ENCODE measurements at regions not wholly inside any gene's neighbourhood (a gene's known extent, or its start where the extent isn't known, plus 50 kb on each side); places are given as distances from the start of the nearest gene placed in this dataset.

DNA sequence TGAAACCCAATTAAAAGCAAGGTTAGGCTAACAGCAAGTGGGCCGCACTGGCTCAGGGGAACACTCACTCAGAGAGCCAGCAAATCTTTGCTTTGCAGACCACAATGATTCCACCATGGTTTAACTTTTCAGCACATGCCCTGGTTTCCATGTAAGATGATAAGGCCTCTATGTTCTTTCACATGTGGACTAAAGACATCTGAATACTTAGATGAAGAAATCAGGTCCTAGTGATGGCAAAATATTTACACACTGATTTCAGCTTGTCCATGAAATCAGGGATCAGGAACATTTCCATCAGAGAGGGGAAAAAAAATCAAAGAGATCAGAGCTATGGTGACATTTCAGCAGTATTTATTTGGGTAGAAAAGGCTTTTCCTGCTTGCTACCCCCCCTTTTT is 258.2 kb upstream of the IRX5 start:
- no peak for DNase-seq

DNA sequence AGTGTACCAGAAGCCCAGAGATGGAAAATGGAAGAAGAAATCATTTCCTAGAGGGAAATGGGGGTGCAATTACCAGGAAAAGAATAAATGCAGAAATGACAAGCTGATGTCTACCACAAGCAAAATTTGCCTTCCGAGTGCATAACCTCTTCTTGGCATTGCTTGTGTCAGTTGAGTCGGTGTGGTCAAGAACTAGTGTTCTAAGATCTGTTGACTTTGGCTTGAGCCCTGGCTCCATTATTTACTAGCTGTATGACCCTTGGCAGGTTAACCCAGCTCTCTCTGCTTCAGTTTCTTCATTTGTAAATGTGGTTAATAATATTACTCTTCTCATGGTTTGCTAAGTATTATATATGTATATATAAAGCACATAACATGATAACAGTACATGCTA is 273.0 kb upstream of the IRX5 start:
- DNase-seq, result no peak

DNA sequence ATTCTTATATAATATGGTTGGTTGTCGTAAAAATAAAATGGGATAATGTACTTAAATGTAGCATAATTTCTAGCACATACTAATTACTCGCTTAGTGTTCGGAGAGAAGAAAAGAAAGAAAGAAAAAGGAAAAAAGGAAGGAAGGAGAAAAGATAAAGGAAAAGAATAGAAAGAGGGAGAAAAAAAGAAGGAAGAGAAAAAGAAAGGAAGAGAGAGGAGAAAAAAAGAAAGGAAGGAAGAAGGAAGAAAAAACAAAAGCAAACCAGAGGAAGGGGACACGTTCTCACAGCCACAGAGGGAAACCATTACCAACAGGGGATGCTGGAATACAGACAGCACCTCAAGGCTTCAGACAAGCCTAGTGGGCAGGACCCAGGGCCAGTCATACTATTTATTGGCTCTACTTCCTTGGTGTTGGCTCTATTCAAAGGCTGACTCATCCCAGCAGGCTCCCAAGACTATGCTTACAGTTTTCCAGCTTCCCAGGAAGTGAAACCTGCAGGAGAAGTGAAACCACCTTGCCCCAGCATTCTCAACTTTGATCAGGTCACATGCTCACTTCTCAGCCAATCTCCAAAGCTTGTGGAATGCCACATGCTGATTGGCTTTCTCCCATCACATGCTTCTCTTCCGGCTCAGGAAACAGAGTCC is 273.5 kb upstream of the IRX5 start:
- DNase-seq, result no peak

DNA sequence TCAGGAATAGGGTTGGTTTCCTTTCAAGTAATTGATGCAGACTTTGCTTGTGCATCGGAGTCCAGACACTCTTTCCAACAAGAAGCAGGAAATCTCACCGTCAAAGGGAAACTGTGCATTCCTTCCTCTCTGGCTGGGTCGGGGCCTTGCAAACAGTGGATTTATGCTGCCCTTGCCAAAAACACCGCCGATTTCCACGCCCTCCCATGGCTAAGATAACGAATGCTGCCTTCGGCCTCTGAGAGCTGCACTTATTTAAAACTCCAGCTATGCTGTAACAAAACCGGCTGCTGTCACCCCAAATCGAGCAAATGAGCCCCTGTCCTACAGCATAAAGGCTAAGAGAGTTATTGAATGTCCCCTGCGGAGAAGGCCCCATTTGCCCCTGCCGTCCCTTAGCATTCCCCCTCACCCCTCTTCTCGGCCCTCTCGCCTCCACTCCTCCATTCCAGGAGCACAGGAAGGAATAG is 275.5 kb upstream of the IRX5 start:
- no peak for DNase-seq

DNA sequence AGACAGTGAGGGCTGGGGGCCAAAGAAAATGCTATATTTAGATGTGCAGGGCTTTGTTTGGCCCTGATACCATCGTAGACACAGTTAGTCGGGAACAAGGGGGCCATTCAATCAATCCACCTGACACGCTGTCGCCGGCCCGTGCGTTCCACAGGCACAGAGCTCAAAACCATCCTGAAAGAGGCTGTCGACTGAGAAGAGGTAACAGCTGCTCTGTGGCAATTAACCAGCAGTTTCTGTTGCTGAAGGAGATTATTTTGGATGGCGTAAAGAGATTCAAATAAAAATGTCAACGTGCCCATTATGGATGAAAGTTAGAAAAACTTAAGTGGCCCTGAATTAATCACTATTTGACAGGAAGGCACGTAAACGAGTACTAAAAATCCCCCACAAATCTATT is 276.2 kb upstream of the IRX5 start:
- no peak for DNase-seq

DNA sequence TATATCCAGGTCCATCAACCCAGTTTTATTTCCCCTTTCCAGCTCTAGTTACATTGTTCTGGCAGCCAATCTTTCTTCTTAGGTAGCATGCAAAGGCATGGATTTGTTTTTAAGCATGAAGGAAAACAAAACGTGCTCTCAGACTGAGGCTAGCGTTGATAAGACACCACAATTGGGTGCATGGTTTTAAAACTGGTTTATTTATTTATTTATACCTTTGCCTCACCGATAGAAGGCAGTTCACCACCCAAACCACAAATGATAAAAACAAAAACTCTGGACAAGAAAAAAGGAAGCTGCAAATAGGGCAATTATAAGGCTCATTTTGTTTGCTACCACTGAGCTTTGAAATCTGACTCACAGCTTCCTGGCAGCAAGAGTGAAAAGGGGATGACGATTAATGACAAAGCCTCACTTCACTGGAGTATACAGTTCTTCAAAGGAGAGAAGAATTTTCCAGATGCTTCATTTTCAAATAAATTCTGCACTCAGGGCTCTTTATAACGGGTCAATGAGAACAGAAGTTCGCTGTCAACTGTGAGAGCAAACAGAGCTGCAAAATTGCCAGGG is 278.4 kb upstream of the IRX5 start:
- no peak for DNase-seq

DNA sequence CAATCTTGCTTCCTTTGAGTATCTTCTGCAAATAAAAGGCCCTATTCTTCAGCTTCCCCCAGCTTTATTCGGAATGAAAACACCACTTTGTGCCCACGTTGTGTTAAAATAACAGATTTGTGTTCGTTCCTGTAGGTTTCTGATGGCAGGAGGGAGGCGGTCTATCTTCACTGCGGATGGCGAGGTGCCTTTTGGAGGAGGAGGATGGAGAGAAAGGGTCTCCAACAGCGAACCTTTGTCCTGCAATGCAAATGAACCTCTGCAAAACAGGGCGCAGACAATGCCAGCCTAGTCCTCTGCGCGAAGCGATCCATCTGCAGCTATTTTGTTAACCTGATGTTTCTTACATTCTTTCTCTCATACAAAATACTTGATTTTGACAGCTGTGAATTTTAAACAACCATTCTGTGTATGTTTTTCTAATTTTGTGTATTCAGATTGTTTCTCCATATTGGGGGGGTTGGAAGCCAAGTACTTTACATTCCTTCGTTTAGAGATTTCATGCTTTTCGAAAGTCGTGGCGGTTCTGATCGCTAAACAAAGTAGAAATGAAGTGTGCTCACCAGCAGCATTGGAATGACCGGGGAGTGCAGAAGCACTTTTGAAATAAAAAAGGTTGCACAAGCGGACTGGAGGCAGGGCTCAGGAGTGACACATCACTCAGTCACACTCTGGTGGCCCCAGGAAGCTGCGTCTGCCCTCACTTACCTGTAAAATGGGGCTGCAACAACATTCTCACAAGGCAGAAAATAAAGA is 279.0 kb upstream of the IRX5 start:
- DNase-seq, result no peak

DNA sequence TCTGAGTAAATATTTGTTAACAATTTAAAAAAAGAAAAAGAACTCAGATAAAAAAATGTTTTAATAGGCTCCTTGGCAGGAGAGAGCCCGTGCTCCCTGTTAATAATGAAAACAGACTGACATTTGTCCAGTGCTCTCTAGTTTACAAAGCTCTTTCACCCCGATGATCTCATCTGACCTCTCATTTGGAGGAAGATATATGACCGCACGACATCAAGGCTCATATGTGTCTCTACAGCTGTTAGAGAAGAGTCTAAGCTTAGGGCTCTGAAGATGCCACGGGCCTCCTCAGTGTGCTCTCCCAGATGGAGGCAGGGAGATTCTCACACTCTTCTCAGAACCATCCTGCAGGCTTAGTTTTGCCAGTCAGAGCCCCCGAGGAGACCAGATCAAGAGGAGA is 280.8 kb upstream of the IRX5 start:
- DNase-seq, result no peak

DNA sequence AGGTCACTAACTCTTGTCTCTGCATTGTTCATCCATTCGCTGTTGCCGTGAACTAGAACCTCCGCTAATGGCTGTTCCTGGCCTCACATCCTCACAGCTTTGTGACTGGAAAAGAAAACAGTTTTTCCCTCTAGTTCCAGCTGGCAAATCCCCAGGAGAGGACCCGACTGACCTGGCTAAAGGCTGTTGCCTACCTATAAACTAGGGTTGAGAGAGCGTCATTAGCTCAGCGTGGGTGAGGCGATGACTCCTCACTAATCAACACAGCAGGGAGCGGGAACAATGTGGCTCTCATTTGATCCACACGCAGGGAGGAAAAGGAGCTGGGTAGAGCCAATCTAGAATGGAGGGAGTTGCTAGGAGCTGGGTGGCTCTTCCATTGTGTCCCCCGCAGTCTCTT is 282.1 kb upstream of the IRX5 start:
- no peak for DNase-seq

DNA sequence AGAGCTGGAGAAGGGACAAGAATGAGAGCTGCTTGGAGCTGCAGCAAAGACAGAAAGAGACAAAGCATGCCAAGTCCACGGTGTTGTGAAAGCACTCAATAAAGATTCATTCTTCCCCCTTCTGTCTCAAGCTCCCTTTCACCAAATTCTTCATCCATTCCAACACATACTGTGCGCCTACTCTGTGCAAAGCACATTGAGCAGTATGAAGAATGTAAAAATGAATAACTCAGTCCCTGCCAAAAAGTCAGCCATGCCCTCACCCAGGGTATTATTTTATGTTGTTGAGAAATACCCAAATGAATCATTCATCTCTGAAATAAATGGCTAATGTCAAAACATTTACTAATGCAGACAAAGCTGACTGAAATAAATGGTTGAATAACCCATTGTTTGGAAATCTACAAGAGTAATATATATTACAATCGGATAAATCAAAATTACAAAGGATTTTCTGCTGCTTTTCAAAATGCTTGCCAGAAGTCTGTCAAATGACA is 282.9 kb upstream of the IRX5 start:
- DNase-seq, result no peak

DNA sequence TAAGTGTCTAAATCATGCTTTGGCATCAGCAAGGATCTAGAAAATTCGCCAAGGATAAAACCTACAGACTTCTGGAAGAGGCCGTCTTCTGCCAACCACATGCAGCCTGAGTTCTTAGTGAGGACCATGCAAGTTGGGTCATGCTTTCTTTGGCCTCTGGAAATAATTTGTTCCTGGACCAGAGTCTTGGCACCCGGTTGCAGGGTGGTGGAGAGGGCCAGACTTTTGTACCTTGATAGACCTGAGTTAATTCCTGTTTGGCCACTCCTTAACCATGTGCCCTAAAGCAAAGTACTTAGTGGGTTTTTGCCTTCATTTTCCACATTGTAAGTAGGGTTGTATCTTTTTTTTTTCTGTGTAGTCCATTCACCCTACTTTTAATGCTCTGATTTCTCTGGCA is 283.4 kb upstream of the IRX5 start:
- no peak for DNase-seq

DNA sequence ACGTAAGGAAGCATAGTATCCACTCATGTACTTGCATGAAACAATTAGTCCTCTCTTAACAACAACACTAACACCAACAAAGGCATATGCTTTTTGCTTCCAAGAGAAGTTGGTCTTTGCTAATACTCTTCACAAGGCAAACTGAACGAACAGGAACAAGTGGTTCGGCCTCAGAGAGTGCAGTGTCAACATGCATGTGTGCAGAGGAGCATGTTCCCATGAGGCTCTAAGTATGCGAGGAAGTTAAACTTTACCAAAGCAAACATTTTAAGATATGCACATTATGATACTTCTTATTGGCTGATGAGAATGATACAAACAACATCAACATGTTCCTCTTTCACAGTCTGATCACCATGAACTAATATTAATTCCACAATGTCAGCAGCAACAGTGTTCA is 285.3 kb upstream of the IRX5 start:
- no peak for DNase-seq

DNA sequence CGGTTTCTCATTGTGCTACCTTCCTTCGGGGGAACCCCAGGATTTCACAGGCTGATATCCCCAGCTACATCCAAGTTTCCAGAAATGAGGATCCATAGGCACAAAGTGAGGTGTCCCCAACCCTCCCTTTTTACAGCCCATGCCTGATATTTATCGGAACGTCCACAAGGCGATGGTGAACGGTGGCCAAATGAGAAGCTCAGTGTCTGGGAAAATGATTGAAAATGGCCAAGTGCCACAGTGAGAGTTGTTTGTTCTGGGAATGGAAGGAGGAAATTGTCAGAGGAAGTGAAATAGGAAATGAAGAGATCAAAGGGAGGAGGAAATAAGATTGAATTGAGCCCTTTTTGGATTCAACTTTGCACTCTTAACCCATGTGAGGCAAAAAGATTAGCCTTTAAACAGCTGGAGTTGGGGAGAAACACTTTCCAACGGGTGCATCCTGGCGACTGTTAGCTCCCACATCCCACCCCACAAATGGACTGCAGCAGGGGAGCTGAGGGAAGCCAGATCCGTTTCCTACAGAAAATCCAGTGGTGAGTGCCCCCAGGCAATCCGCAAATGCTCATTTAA is 294.4 kb upstream of the IRX5 start:
- DNase-seq, result no peak

DNA sequence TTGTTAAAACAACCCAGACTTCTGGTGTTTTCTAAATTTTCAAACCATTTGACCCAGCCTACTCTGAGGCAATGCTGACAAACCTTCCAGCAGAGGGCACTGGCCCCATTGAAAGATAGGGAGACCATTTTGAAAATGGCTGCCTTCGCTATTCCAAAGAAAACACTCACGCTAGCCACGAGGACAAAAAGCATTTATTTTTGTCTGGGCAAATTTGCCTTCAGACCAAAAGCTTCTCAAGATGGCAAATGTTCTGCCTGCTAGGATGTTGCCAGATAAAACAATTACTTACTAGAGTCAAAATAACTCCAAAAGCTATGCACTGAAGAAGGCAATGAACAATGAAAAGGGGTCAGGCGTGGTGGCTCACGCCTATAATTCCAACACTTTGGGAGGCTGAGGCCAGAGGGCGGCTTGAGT is 296.7 kb upstream of the IRX5 start:
- no peak for DNase-seq

DNA sequence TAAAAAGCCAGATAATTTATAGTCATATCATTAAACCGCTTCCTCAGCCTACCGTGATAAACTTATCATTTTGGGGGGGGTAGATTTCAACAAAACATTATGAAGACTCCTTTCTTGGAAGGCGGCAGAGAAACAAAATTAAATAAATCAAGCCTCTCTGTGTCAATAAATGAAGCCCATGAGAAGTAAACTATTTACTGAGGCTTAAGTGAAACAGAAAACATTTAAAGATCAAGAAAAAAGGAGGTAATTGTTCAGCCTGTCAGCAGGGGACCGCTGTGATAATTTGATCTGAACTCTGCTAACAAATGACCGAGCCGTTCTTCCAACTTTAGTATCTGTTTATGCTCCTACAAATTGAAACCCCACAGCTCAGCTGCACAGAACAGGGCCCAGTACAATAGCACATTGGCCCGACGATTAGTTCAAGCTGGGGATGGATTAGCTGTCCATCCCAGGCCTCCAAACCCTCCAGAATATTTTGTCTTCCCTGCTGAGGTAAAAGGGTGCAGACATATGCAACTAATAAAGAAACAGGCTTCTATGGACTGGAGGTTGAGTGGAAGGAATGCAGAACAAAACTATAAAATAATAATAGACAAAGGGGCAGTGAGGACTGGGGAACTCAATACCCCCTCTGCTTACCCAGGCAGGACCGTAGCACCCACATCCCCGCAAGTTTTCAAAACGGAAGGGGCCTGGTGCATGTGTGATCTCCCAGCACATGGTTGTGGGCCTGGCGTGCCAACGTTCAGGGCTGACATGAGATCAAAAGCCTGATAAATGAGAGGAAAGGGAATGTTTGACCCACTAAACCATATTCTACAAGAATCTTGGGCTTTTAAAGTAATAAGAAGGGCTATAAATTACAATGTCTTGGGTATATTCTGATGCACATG is 298.1 kb upstream of the IRX5 start:
- DNase-seq, result no peak

DNA sequence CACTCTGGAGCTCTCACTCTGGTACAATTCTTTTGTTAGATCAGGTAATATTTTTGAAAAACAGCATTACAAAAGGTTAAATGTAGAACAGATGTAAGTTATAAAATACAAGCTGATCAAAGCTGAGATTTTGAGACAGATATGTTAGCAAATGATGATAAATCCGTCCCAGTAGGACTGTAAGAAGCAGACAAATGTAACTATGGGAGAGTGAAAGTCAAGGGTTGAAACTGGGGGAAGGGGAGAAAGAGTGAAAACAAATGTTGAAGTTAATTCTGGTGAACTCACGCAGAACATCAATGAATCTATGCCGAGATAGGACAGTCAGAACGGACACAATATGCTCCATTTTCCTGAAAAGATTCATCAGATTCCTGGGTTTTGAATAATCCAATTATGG is 298.9 kb upstream of the IRX5 start:
- DNase-seq, result no peak

DNA sequence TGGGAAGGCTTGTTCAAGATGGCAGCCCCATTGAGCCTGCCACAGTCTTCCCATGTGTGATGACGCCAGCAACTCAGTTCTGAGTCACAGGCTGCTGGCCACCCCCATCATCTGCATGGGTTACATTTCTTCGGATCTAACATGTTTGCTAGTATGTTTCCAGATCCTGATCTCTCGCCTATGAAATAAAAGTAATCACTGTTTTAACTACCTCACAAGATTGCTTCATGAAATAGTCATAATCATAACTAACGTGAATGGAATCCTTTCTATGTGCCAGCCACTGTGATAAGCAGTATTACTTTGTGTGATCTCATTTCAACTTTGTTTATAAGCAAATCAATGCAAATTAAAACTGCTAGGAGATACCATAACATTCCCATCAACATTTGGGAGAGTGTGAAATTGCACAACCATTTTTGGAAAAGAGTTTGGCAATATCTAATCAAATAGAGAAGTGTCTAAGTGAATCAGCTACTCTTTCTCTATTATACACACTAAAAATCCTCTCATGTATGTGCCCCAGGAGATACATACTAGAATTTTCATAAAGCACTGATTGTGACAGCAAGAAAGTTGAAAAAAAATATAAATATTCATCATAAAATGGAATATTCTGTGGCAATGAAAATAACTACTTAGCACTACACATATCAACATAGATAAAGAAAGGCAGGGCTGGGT is 300.2 kb upstream of the IRX5 start:
- DNase-seq, result no peak

DNA sequence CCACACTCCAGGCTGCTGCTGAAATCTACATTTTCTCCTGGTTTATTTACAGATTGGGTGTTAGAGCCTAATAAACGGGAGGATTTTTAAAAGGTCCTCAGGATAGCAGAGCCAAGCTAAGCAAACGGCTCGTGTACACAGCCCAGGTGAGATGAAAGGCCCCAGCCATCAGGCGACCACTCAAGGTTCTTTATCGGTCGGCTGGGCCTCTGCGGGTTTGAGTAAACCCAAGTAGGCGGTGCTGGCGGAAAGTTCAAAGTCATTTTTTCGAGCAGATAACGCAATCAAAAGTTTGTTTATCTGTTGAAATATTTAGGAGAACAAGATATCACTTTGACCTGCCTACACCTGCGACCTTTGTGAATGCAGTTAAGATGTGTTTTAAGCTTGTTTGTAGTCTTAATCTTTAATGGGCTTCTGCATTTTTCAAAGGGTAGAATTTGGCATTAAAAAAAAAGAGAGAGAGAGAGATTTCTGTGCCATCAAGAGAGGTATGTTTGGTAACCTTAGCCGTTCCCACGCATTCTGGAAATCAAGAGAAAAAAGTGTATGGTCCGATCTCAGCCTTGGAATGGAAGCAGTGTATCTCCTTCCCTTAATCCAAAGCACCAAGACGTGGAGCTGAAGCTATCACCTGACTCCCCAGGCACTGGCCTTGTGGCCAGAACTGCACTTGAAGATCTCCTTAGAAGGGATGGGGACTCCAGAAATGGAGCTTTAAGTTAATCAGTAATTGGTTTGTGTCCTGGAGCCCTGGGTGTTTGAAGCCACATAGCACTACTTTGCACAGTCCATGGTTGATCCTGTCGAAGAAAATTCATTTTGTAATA is 301.7 kb upstream of the IRX5 start:
- DNase-seq, result no peak

DNA sequence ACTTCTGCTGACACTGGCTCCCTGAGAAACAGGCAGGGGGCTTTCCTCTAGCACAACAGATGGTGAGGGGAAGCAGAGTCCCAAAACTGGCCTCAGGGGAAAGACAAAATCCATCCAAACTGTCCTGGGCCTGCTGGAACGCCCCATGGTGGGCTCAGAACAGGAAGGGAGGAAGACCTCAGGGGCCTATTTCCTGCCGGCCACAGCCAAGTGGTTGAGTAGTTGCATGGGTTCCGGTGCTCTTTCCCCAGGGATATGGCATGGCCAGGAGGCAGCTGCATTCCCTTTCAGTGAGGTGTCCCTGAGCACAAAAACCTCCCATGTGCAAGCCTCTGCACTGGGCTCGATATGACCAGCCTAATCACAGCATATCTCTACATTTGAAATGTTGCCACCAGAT is 303.0 kb upstream of the IRX5 start:
- DNase-seq, result no peak

DNA sequence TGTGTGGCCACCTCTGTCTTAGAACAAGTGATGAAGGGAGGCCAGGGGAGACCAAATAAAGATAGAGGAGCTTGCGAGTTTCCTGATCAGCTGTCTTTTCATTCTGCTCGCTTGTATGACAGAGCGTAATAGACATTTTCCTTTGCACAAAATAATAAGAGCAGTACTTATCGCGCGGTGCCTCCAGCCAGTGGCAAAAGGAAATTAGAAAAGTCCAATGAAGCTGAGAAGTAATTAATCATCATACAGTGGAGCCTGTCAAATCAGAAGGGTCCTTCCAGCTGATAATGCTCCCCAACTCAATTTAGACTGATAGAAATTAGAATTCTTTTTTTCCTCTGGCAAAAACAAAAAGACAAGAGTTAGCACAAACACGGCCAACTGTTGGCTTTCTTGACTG is 307.0 kb upstream of the IRX5 start:
- no peak for DNase-seq

DNA sequence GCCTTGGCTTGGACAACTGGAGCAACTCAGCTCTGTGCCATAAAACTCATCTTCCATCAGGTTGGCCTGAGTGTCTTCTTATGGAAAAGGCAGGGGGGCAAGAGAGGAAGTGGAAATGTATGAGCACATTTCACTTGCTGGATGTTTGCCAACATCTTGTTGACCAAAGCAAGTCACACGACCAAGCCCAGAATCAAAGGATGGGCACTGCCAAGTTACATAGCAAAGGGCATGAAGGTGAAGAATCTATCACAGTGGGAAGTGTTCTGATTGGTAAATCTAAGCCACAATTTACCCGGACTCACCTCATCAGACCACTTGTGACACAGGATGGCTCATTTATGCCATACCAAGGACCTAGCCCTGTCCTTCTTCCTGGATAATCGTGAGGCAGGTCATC is 310.5 kb upstream of the IRX5 start:
- no peak for DNase-seq
